ENCODE measurements at regions not wholly inside any gene's neighbourhood (a gene's known extent, or its start where the extent isn't known, plus 50 kb on each side); places are given as distances from the start of the nearest gene placed in this dataset.

DNA sequence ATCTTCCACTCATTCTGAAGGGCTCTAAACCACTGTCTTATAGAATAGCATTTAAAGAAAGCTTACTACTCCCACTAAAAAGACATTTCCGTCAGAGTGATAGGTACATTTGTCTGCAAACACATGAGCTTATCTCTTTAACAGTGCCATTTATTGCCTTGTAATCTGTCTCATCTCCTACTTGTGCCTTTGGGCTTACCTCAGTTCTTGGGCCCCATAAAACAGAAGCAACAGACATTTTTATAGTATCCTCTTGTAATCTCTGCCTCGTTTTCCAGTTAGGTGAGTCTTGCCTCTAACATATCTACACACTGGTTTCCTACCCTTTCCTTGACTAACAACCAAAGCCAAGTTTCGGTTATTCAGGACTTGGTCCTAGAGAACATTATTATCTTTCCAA is 681.4 kb upstream of the KIF2B start:
- TF ChIP-seq, protein P1, sequence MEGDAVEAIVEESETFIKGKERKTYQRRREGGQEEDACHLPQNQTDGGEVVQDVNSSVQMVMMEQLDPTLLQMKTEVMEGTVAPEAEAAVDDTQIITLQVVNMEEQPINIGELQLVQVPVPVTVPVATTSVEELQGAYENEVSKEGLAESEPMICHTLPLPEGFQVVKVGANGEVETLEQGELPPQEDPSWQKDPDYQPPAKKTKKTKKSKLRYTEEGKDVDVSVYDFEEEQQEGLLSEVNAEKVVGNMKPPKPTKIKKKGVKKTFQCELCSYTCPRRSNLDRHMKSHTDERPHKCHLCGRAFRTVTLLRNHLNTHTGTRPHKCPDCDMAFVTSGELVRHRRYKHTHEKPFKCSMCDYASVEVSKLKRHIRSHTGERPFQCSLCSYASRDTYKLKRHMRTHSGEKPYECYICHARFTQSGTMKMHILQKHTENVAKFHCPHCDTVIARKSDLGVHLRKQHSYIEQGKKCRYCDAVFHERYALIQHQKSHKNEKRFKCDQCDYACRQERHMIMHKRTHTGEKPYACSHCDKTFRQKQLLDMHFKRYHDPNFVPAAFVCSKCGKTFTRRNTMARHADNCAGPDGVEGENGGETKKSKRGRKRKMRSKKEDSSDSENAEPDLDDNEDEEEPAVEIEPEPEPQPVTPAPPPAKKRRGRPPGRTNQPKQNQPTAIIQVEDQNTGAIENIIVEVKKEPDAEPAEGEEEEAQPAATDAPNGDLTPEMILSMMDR (IDR thresholded peaks at IDR 0.05) = no peak
- no peak for TF ChIP-seq POLR2A (IDR thresholded peaks at IDR 0.05)

Measured in esophagus squamous epithelium (tissue), 4 donors.